Suprapubic skin (tissue), 4 donors: ENCODE measurements at regions not wholly inside any gene's neighbourhood (a gene's known extent, or its start where the extent isn't known, plus 50 kb on each side); places are given as distances from the start of the nearest gene placed in this dataset.

Experiments used
- DNase-seq, 2 donors: peaks; one replicate each; pipeline ENCODE4 v3.0.0-alpha.2; 2019; ENCODE audit warnings: low spot score in 2 of 2
- H3K27ac ChIP-seq: fragments of 200-600 bp; sonication (generic); one replicate; pipeline ENCODE4 v1.5.1; 2019
- H3K27me3 ChIP-seq: fragments of 200-600 bp; sonication (generic); one replicate; pipeline ENCODE4 v1.5.1; 2019
- H3K36me3 ChIP-seq: fragments of 200-600 bp; sonication (generic); one replicate; pipeline ENCODE4 v1.5.1; 2019
- H3K4me1 ChIP-seq: fragments of 200-600 bp; sonication (generic); one replicate; pipeline ENCODE4 v1.5.1; 2019
- H3K4me3 ChIP-seq: fragments of 200-600 bp; sonication (generic); one replicate; pipeline ENCODE4 v1.5.1; 2019; ENCODE audit warnings: mild to moderate bottlenecking
- H3K9me3 ChIP-seq: fragments of 200-600 bp; sonication (generic); one replicate; pipeline ENCODE4 v1.5.1; 2019
- CTCF ChIP-seq, 2 donors: fragments of 200-600 bp in 1 of 2; fragments of 450-650 bp in 1 of 2; sonication (generic) in 1 of 2; IDR thresholded peaks; one replicate each; pipeline ENCODE4 v1.5.1; 2016 to 2019; ENCODE audit warnings: antibody characterized with exemption in 2 of 2, mild to moderate bottlenecking in 1 of 2, moderate library complexity in 1 of 2
- EP300 ChIP-seq: sonication (generic); formaldehyde crosslinking; IDR thresholded peaks from one replicate; pipeline ENCODE4 v1.6.1; 2017; ENCODE audit warnings: antibody characterized with exemption
- POLR2A ChIP-seq, 2 donors: fragments of 450-650 bp; IDR thresholded peaks; one replicate each; pipeline ENCODE4 v1.6.1; 2017; ENCODE audit warnings: antibody characterized with exemption in 2 of 2, mild to moderate bottlenecking in 2 of 2, moderate library complexity in 2 of 2
- POLR2AphosphoS5 ChIP-seq, 3 donors: sonication (generic); formaldehyde crosslinking; IDR thresholded peaks; one replicate each; pipeline ENCODE4 v1.6.1; 2017; ENCODE audit warnings: antibody characterized with exemption in 3 of 3
- WGBS: methylation state at CpG from one replicate; pipeline ENCODE4 v1.1.5; 2018; 5-methylcytosine and 5-hydroxymethylcytosine counted together

GRCh38 chr20:56060486-56060885 is 55.2 kb upstream of the CBLN4 start:
- WGBS: 73% methylated on average over 2 of the region's 2 CpGs
- Histone ChIP-seq H3K9me3 (no peaks in the 10 kb centered on the region), H3K27ac (no peak overlapping the region), H3K36me3 (no peaks in the 10 kb centered on the region), H3K27me3 (no peaks in the 10 kb centered on the region), H3K4me1 (no peaks in the 10 kb centered on the region), H3K4me3 (no peak overlapping the region)
- TF ChIP-seq CTCF (IDR thresholded peaks at IDR 0.05): no peak
- no peak for TF ChIP-seq POLR2AphosphoS5 (IDR thresholded peaks at IDR 0.05)
- TF ChIP-seq POLR2A (IDR thresholded peaks at IDR 0.05): no peak
- no peak for TF ChIP-seq EP300
- DNase-seq: no peak

DNA sequence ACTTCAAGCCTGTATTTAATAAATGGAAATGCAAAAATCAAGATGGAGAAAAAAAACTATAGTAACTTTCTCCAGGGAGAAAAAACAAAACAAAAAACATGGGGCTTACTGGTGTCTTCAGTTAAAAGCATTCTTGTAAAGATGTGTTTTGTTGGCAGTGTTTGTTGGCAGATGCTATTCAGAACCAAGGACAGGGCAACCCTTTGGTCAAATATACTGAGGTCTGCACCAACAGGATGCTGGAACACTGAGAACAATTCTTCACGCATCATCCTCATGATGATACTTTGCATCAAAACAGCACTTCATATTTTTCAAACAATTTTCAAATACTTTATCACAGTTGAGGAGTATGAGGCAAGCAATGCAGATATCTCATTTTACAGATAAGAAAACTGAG is 63.7 kb upstream of the CBLN4 start:
- H3K27me3 ChIP-seq: no peaks in the 10 kb centered on the region
- TF ChIP-seq CTCF (IDR thresholded peaks at IDR 0.05) (no peak), EP300 (no peak), POLR2A (IDR thresholded peaks at IDR 0.05) (no peak), POLR2AphosphoS5 (IDR thresholded peaks at IDR 0.05) (no peak)
- H3K9me3 ChIP-seq: no peaks in the 10 kb centered on the region
- no peaks in the 10 kb centered on the region for H3K4me1 ChIP-seq
- no peak overlapping the region for H3K4me3 ChIP-seq
- H3K36me3 ChIP-seq: no peaks in the 10 kb centered on the region
- H3K27ac ChIP-seq: no peak overlapping the region
- DNase-seq: no peak
- 73% methylated on average over 1 of the region's 1 CpG for WGBS

GRCh38 chr20:56072165-56072564 is 66.8 kb upstream of the CBLN4 start:
- no peak for DNase-seq
- Histone ChIP-seq H3K36me3 (no peaks in the 10 kb centered on the region), H3K27ac (no peak overlapping the region), H3K4me3 (no peak overlapping the region), H3K9me3 (no peaks in the 10 kb centered on the region), H3K27me3 (no peaks in the 10 kb centered on the region), H3K4me1 (no peaks in the 10 kb centered on the region)
- TF ChIP-seq POLR2A (IDR thresholded peaks at IDR 0.05) (no peak), CTCF (IDR thresholded peaks at IDR 0.05) (no peak), POLR2AphosphoS5 (IDR thresholded peaks at IDR 0.05) (no peak), EP300 (no peak)
- WGBS: 48% methylated on average over 1 of the region's 1 CpG

GRCh38 chr20:56088375-56088774 is 83.1 kb upstream of the CBLN4 start:
- TF ChIP-seq CTCF (IDR thresholded peaks at IDR 0.05): no peak
- TF ChIP-seq POLR2AphosphoS5 (IDR thresholded peaks at IDR 0.05): no peak
- TF ChIP-seq EP300: no peak
- TF ChIP-seq POLR2A (IDR thresholded peaks at IDR 0.05): no peak
- Histone ChIP-seq H3K4me1 (no peaks in the 10 kb centered on the region), H3K9me3 (no peaks in the 10 kb centered on the region), H3K27me3 (no peaks in the 10 kb centered on the region), H3K4me3 (no peak overlapping the region), H3K36me3 (no peaks in the 10 kb centered on the region), H3K27ac (no peak overlapping the region)
- DNase-seq: no peak
- WGBS: 49% methylated on average over 4 of the region's 4 CpGs

GRCh38 chr20:56091628-56092234 is 86.4 kb upstream of the CBLN4 start:
- no peak overlapping the region for H3K4me3 ChIP-seq
- H3K9me3 ChIP-seq: no peaks in the 10 kb centered on the region
- H3K36me3 ChIP-seq: no peaks in the 10 kb centered on the region
- no peaks in the 10 kb centered on the region for H3K27me3 ChIP-seq
- TF ChIP-seq POLR2A (IDR thresholded peaks at IDR 0.05) (no peak), CTCF (IDR thresholded peaks at IDR 0.05) (no peak), EP300 (no peak), POLR2AphosphoS5 (IDR thresholded peaks at IDR 0.05) (no peak)
- no peak for DNase-seq
- no peaks in the 10 kb centered on the region for H3K4me1 ChIP-seq
- H3K27ac ChIP-seq: no peak overlapping the region
- WGBS: 59% methylated on average over 2 of the region's 2 CpGs
